ENCODE measurements at regions not wholly inside any gene's neighbourhood (a gene's known extent, or its start where the extent isn't known, plus 50 kb on each side); places are given as distances from the start of the nearest gene placed in this dataset.

GRCh38 chr14:41355866-41356265 is 250.8 kb upstream of the LRFN5 start:
- TF ChIP-seq ATF3 (CRISPR knock-in tag; IDR thresholded peaks at IDR 0.05) (no peak), ZSCAN30 (CRISPR knock-in tag; IDR thresholded peaks at IDR 0.05) (no peak), CTCF (CRISPR knock-in tag; IDR thresholded peaks at IDR 0.05) (no peak), RAD21 (CRISPR knock-in tag; IDR thresholded peaks at IDR 0.05) (no peak), ZSCAN5A (CRISPR knock-in tag; IDR thresholded peaks at IDR 0.05; ENCODE audit: borderline replicate concordance) (no peak), SMAD3 (CRISPR knock-in tag; IDR thresholded peaks at IDR 0.05) (no peak), IKZF4 (CRISPR knock-in tag; IDR thresholded peaks at IDR 0.05; ENCODE audit: borderline replicate concordance, low read depth, not compliant biosample characterization) (no peak)

Measured in HepG2 (cell line).